Pancreas (tissue), 10 donors: ENCODE measurements at regions not wholly inside any gene's neighbourhood (a gene's known extent, or its start where the extent isn't known, plus 50 kb on each side); places are given as distances from the start of the nearest gene placed in this dataset.
A peak's percentile ranks its signal among the peaks of the same experiment; 100 is the strongest.
"Not testable (repeated sequence)": the region's sequence is repeated elsewhere in the genome, so short reads cannot be mapped to it uniquely, and the experiment has no call there.

Experiments used
- ATAC-seq, 4 donors: fragments of 200-7000 bp; cut with Tn5 transposase; one replicate each; pipeline versions ENCODE4 v1.8.0 to v1.9.1; 2020; ENCODE audit warnings: mild to moderate bottlenecking in 4 of 4, moderate library complexity in 4 of 4
- DNase-seq, 6 donors: peaks; one replicate each; pipeline ENCODE4 v3.0.0-alpha.2; 2020
- FAIRE-seq: peaks from 2 replicates; lab custom pipeline; 2012; peaks lifted over from hg19 to GRCh38; lab: Jason Lieb, UNC
- H3K27ac ChIP-seq, 4 donors: fragments of 200-600 bp; sonication (generic); 1 replicate in 3 of 4; 2 replicates in 1 of 4; pipeline versions ENCODE4 v1.5.0 to v1.8.0; 2020
- H3K27me3 ChIP-seq, 4 donors: fragments of 200-600 bp; one replicate each; pipeline ENCODE4 v1.8.0; 2021
- H3K36me3 ChIP-seq, 3 donors: fragments of 200-600 bp; sonication (generic) in 1 of 3; one replicate each; pipeline versions ENCODE4 v1.5.0 to v1.8.0; 2020 to 2021
- H3K4me1 ChIP-seq, 3 donors: fragments of 200-600 bp; one replicate each; pipeline ENCODE4 v1.8.0; 2021
- H3K4me3 ChIP-seq, 4 donors: fragments of 200-600 bp; sonication (generic) in 2 of 4; one replicate each; pipeline versions ENCODE4 v1.5.0 to v1.8.0; 2020 to 2021
- H3K9me3 ChIP-seq, 4 donors: fragments of 200-600 bp; one replicate each; pipeline ENCODE4 v1.8.0; 2021
- CTCF ChIP-seq, 4 donors: fragments of 200-600 bp; sonication (generic) in 3 of 4; IDR thresholded peaks; one replicate each; pipeline versions ENCODE4 v1.5.0 to v1.8.0; 2021; ENCODE audit warnings: antibody characterized with exemption in 4 of 4
- WGBS, 2 donors: extraction: QIAGEN DNeasy Blood & Tissue Kit; methylation state at CpG; one replicate each; pipeline ENCODE4 v1.1.7; 2013; 5-methylcytosine and 5-hydroxymethylcytosine counted together
- intact Hi-C, 3 donors: fragments of 100-400 bp; cut with DNase I; formaldehyde crosslinking; loops; one replicate each; pipeline versions ENCODE4 v1.11.1 to v1.14.2; 2022
- donor health status: healthy with polysubstance abuse.
- donor health status: DM: no; HTN: no; CAD: no; lungs with moderate emphysema.
- donor health status: DM: no; HTN: no; CAD: no.
- donor health status: control.
- donor health status: control.
- donor health status: Bipolar disorder and iron deficiency.
- donor health status: DM: yes; HTN: yes; CAD: no.
- donor health status: DM: no; HTN: no; CAD: no.
- donor health status: DM: no; HTN: no; CAD: no.
- donor health status: DM: yes; HTN: yes; CAD: no.

DNA sequence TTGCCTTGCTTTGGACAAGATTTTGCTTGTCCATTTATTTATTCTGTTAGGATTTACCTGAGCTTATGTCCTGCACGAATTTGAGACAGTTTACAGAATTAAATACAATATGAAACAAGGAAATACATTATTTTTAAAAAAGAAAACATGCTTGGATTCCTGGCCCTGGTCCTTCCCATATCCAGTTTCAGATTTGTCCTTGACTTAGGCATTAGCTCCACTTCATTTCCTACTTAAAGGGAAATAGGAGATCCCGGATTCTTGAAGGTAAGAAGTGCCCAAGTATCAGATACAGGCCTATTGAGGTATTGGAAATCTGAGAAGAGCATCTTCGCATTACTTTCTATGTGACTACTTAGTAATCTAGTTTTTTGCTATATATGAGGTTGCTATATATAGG lies 672.0 kb downstream of the SI start:
- no peaks in the 10 kb centered on the region for H3K36me3 ChIP-seq
- intact Hi-C loops = no loop called here
- no peak overlapping the region for H3K4me3 ChIP-seq
- H3K27me3 ChIP-seq = no peaks in the 10 kb centered on the region
- no peaks in the 10 kb centered on the region for H3K9me3 ChIP-seq
- H3K27ac ChIP-seq = no peak overlapping the region
- WGBS, 2 donors = 46% methylated on average over 3 of the region's 3 CpGs
- FAIRE-seq = no peak
- TF ChIP-seq CTCF (IDR thresholded peaks at IDR 0.05) = no peak
- ATAC-seq = peak in 3 of 4 donors; percentile 50 to 71 (median 66)
- H3K4me1 ChIP-seq = peaks cover 0 to 5% (median 0%) of the 10 kb centered on the region in 3 donors
- DNase-seq = no peak

DNA sequence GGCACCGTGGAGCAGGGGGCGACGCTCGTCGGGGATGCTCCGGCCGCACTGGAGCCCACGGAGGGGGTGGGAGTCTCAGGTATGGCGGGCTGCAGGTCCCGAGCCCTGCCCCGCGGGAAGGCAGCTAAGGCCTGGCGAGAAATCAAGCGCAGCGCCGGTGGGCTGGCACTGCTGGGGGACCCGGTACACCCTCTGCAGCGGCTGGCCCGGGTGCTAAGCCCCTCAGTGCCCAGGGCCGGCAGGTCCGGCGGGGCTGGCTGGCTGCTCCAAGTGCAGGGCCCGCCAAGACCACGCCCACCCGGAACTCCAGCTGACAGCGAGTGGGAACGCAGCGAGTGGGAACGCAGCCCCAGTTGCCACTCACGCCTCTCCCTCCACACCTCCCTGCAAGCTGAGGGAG lies 676.4 kb downstream of the SI start:
- Histone ChIP-seq H3K27ac (no peak overlapping the region), H3K4me3 (no peak overlapping the region), H3K27me3 (no peaks in the 10 kb centered on the region), H3K4me1 (peaks cover 11 to 19% (median 12%) of the 10 kb centered on the region in 3 donors), H3K36me3 (no peaks in the 10 kb centered on the region), H3K9me3 (no peaks in the 10 kb centered on the region)
- 91 to 92% methylated on average over 19 to 30 of the region's 30 CpGs for WGBS, 2 donors
- intact Hi-C loops = no loop called here
- ATAC-seq = no peak
- peak in 2 of 6 donors; percentile 19 to 62 for DNase-seq
- no peak for TF ChIP-seq CTCF (IDR thresholded peaks at IDR 0.05)
- no peak for FAIRE-seq

DNA sequence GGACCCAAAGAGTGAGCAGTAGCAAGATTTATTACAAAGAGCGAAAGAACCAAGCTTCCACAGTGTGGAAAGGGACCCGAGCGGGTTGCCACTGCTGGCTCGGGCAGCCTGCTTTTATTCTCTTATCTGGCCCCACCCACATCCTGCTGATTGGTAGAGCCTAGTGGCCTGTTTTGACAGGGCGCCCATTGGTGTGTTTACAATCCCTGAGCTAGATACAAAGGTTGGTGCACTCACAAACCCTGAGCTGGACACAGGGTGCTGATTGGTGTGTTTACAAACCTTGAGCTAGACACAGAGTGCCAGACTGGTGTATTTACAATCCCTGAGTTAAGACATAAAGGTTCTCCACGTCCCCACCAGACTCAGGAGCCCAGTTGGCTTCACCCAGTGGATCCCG lies 676.9 kb downstream of the SI start:
- H3K4me3 ChIP-seq, FAIRE-seq, H3K27me3 ChIP-seq, H3K27ac ChIP-seq, H3K36me3 ChIP-seq, intact Hi-C loops, DNase-seq, ATAC-seq, H3K9me3 ChIP-seq: not testable (repeated sequence)
- 68 to 78% methylated on average over 7 of the region's 7 CpGs for WGBS, 2 donors
- peaks cover 11 to 23% (median 15%) of the 10 kb centered on the region in 3 donors for H3K4me1 ChIP-seq

GRCh38 chr3:164397462-164397861 lies 680.8 kb downstream of the SI start:
- Histone ChIP-seq H3K27ac (no peak overlapping the region), H3K36me3 (no peaks in the 10 kb centered on the region), H3K9me3 (no peaks in the 10 kb centered on the region), H3K4me3 (no peak overlapping the region), H3K27me3 (no peaks in the 10 kb centered on the region), H3K4me1 (peaks cover 11 to 18% (median 15%) of the 10 kb centered on the region in 3 donors)
- no peak for TF ChIP-seq CTCF (IDR thresholded peaks at IDR 0.05)
- intact Hi-C loops = no loop called here
- ATAC-seq (peak; percentile 56 to 84 (median 72)), DNase-seq (no peak), FAIRE-seq (no peak)

GRCh38 chr3:164393171-164393570 lies 685.1 kb downstream of the SI start:
- peaks cover 15 to 23% (median 16%) of the 10 kb centered on the region in 3 donors for H3K4me1 ChIP-seq
- intact Hi-C loops = no loop called here

More at GRCh38 chr3:164393171-164393570, 685.1 kb downstream of the SI start:
- DNase-seq (no peak), FAIRE-seq (no peak), ATAC-seq (no peak)
- H3K27ac ChIP-seq = no peak overlapping the region
- H3K9me3 ChIP-seq = no peaks in the 10 kb centered on the region
- no peaks in the 10 kb centered on the region for H3K36me3 ChIP-seq
- 23 to 26% methylated on average over 1 of the region's 1 CpG for WGBS, 2 donors
- no peak for TF ChIP-seq CTCF (IDR thresholded peaks at IDR 0.05)
- H3K4me3 ChIP-seq = no peak overlapping the region
- no peaks in the 10 kb centered on the region for H3K27me3 ChIP-seq
